ENCODE measurements at regions not wholly inside any gene's neighbourhood (a gene's known extent, or its start where the extent isn't known, plus 50 kb on each side); places are given as distances from the start of the nearest gene placed in this dataset.

DNA sequence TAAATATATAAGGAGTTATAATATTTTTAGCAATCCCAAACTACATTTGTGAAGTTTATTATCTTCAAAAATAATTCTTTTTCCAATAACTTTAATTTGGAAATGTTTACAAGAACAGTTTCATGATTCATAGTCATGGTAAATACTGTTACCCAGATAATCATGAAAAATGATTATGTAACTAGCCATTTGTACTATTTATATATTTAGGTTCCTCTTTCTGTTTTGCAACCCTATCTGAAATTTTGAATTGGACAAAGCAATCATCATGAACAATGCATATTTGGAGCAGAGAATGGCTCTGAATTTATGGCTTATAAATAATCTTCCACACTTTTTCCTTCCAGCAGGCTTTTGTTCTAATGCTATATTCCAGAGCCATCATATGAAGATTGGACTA, 499.7 kb downstream of the SLCO4C1 start:
- H3K9me3 Mint-ChIP-seq (ENCODE audit: unreplicated experiment): no peaks in the 10 kb centered on the region
- TF ChIP-seq, protein P1, sequence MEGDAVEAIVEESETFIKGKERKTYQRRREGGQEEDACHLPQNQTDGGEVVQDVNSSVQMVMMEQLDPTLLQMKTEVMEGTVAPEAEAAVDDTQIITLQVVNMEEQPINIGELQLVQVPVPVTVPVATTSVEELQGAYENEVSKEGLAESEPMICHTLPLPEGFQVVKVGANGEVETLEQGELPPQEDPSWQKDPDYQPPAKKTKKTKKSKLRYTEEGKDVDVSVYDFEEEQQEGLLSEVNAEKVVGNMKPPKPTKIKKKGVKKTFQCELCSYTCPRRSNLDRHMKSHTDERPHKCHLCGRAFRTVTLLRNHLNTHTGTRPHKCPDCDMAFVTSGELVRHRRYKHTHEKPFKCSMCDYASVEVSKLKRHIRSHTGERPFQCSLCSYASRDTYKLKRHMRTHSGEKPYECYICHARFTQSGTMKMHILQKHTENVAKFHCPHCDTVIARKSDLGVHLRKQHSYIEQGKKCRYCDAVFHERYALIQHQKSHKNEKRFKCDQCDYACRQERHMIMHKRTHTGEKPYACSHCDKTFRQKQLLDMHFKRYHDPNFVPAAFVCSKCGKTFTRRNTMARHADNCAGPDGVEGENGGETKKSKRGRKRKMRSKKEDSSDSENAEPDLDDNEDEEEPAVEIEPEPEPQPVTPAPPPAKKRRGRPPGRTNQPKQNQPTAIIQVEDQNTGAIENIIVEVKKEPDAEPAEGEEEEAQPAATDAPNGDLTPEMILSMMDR (IDR thresholded peaks at IDR 0.05; ENCODE audit: insufficient read depth in 1 of 2, low read depth in 1 of 2, low read length in 1 of 2, severe bottlenecking in 1 of 2, unreplicated experiment in 1 of 2): no peak
- CTCF ChIA-PET: no interaction called here
- no peaks in the 10 kb centered on the region for H3K36me3 Mint-ChIP-seq (ENCODE audit: insufficient read depth, unreplicated experiment)
- DNase-seq: no peak
- no peaks in the 10 kb centered on the region for H3K27me3 Mint-ChIP-seq (ENCODE audit: insufficient read depth, unreplicated experiment)
- Histone ChIP-seq H3K36me3 (ENCODE audit: control insufficient read depth, insufficient read depth, low read length) (no peaks in the 10 kb centered on the region), H3K4me3 (ENCODE audit: low read depth, low read length) (no peak overlapping the region), H3K9me3 (no peaks in the 10 kb centered on the region), H3K27me3 (replicated peaks; ENCODE audit: control insufficient read depth, insufficient read depth, low read length) (no peaks in the 10 kb centered on the region), H3K4me1 (no peaks in the 10 kb centered on the region)
- H3K4me1 Mint-ChIP-seq (ENCODE audit: low read depth, unreplicated experiment): no peaks in the 10 kb centered on the region
- intact Hi-C loops (cut with micrococcal nuclease; ENCODE audit: unreplicated experiment): no loop called here
- no TSS peak for BruUV-seq (replicated peaks)
- H3K4me3 Mint-ChIP-seq (ENCODE audit: unreplicated experiment): no peak overlapping the region
- no peak overlapping the region for H3K27ac Mint-ChIP-seq (ENCODE audit: unreplicated experiment)
- POLR2A ChIA-PET: no interaction called here

DNA sequence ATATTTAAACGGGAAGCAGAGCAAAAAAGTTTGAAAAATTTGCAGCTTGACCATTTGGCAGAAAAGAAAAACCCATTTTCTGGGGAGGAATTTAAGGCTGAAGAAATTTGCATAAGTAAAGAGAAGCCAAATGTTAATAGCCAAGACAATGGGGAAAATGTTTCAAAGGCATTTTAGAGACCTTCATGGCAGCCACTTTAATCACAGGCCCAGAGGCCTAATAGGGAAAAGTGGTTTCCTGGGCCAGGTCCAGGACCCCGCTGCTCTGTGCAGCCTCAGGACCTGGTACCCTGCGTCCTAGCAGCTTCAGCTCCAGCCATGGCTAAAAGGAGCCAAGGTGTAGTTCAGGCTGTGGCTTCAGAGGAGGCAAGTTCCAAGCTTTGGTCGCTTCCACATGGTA, 507.3 kb downstream of the SLCO4C1 start:
- Histone ChIP-seq H3K4me1 (no peaks in the 10 kb centered on the region), H3K9me3 (no peaks in the 10 kb centered on the region), H3K27me3 (replicated peaks; ENCODE audit: control insufficient read depth, insufficient read depth, low read length) (no peaks in the 10 kb centered on the region), H3K36me3 (ENCODE audit: control insufficient read depth, insufficient read depth, low read length) (no peaks in the 10 kb centered on the region), H3K4me3 (ENCODE audit: low read depth, low read length) (no peak overlapping the region)
- Mint-ChIP-seq H3K27me3 (ENCODE audit: insufficient read depth, unreplicated experiment) (no peaks in the 10 kb centered on the region), H3K4me3 (ENCODE audit: unreplicated experiment) (no peak overlapping the region), H3K4me1 (ENCODE audit: low read depth, unreplicated experiment) (no peaks in the 10 kb centered on the region), H3K9me3 (ENCODE audit: unreplicated experiment) (no peaks in the 10 kb centered on the region), H3K36me3 (ENCODE audit: insufficient read depth, unreplicated experiment) (no peaks in the 10 kb centered on the region), H3K27ac (ENCODE audit: unreplicated experiment) (no peak overlapping the region)
- no TSS peak for BruUV-seq (replicated peaks)
- no peak for DNase-seq
- ChIA-PET CTCF (no interaction called here), POLR2A (no interaction called here)
- intact Hi-C loops (cut with micrococcal nuclease; ENCODE audit: unreplicated experiment): no loop called here
- TF ChIP-seq, protein P1 (IDR thresholded peaks at IDR 0.05; ENCODE audit: insufficient read depth in 1 of 2, low read depth in 1 of 2, low read length in 1 of 2, severe bottlenecking in 1 of 2, unreplicated experiment in 1 of 2): no peak

DNA sequence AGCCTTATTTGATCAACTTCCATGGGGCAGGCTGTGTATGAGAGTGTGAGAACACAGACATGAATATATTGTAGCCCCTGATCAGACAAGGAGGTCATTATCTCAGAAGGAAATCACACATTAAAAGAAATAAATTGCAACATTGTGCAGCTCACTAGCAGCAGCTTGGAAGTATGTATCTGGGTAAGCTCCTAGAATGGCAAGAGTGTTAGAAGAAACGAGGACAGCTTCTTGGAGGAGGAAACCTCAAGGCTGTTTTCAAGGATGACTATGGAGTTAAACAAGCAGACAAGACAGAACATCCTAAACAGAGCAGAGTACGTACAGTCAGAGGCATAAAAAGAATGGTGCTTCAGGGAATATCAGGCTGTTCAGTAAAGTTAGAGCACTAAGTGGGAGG, 511.0 kb downstream of the SLCO4C1 start:
- CTCF ChIA-PET: no interaction called here
- TF ChIP-seq, protein P1 (IDR thresholded peaks at IDR 0.05; ENCODE audit: insufficient read depth in 1 of 2, low read depth in 1 of 2, low read length in 1 of 2, severe bottlenecking in 1 of 2, unreplicated experiment in 1 of 2): no peak
- Mint-ChIP-seq H3K36me3 (ENCODE audit: insufficient read depth, unreplicated experiment) (no peaks in the 10 kb centered on the region), H3K4me1 (ENCODE audit: low read depth, unreplicated experiment) (no peaks in the 10 kb centered on the region), H3K9me3 (ENCODE audit: unreplicated experiment) (no peaks in the 10 kb centered on the region), H3K4me3 (ENCODE audit: unreplicated experiment) (no peak overlapping the region), H3K27me3 (ENCODE audit: insufficient read depth, unreplicated experiment) (no peaks in the 10 kb centered on the region), H3K27ac (ENCODE audit: unreplicated experiment) (no peak overlapping the region)
- H3K4me3 ChIP-seq (ENCODE audit: low read depth, low read length): no peak overlapping the region
- no peaks in the 10 kb centered on the region for H3K4me1 ChIP-seq
- DNase-seq: no peak
- intact Hi-C loops (cut with micrococcal nuclease; ENCODE audit: unreplicated experiment): no loop called here
- POLR2A ChIA-PET: no interaction called here
- H3K36me3 ChIP-seq (ENCODE audit: control insufficient read depth, insufficient read depth, low read length): no peaks in the 10 kb centered on the region
- H3K9me3 ChIP-seq: no peaks in the 10 kb centered on the region
- no TSS peak for BruUV-seq (replicated peaks)
- H3K27me3 ChIP-seq (replicated peaks; ENCODE audit: control insufficient read depth, insufficient read depth, low read length): no peaks in the 10 kb centered on the region
